HepG2 (cell line): ENCODE measurements at regions not wholly inside any gene's neighbourhood (a gene's known extent, or its start where the extent isn't known, plus 50 kb on each side); places are given as distances from the start of the nearest gene placed in this dataset.

Experiments
- BCL6 ChIP-seq: IDR thresholded peaks from 2 replicates; pipeline ENCODE4 v1.6.1; 2016; ENCODE audit warnings: missing genetic modification reagents, missing compliant biosample characterization
- BCLAF1 ChIP-seq: fragments of 450-650 bp; IDR thresholded peaks from 2 replicates; pipeline ENCODE4 v1.6.1; 2017; ENCODE audit warnings: mild to moderate bottlenecking
- GLMP ChIP-seq: sonication (generic); formaldehyde crosslinking; IDR thresholded peaks from 2 replicates; pipeline ENCODE4 v1.9.0; 2021; ENCODE audit warnings: missing genetic modification reagents, mild to moderate bottlenecking, borderline replicate concordance
- KMT2A ChIP-seq: sonication (generic); formaldehyde crosslinking; IDR thresholded peaks from 2 replicates; pipeline ENCODE4 v1.4.0; 2020; ENCODE audit warnings: missing genetic modification reagents
- NAIF1 ChIP-seq: sonication (generic); formaldehyde crosslinking; IDR thresholded peaks from 2 replicates; pipeline ENCODE4 v1.5.0; 2020; ENCODE audit warnings: mild to moderate bottlenecking, missing genetic modification reagents, borderline replicate concordance
- PHB2 ChIP-seq: fragments of 450-650 bp; IDR thresholded peaks from 2 replicates; pipeline ENCODE4 v1.6.1; 2018; ENCODE audit not compliant: partially characterized antibody
- PRDM10 ChIP-seq: sonication (generic); formaldehyde crosslinking; IDR thresholded peaks from 2 replicates; pipeline ENCODE4 v1.4.0; 2020; ENCODE audit warnings: low read depth, missing genetic modification reagents
- SNAPC2 ChIP-seq: sonication (generic); formaldehyde crosslinking; IDR thresholded peaks from 2 replicates; pipeline ENCODE4 v1.8.1; 2022; ENCODE audit warnings: mild to moderate bottlenecking, missing genetic modification reagents
- U2AF1 ChIP-seq: fragments of 200-400 bp; formaldehyde crosslinking; optimal IDR thresholded peaks from 2 replicates; pipeline ENCODE3; 2017; ENCODE audit warnings: mild to moderate bottlenecking, low read depth, low read length
- ZNF639 ChIP-seq: conservative IDR thresholded peaks from 2 replicates; pipeline ENCODE4 v1.6.1; 2018; ENCODE audit warnings: missing genetic modification reagents
- ZNF687 ChIP-seq: sonication (generic); formaldehyde crosslinking; IDR thresholded peaks from 2 replicates; pipeline ENCODE4 v1.5.1; 2020; ENCODE audit warnings: mild to moderate bottlenecking, missing genetic modification reagents, moderate library complexity
- ZNF710 ChIP-seq: sonication (generic); formaldehyde crosslinking; IDR thresholded peaks from 2 replicates; pipeline ENCODE4 v1.5.0; 2020; ENCODE audit warnings: mild to moderate bottlenecking, missing genetic modification reagents, borderline replicate concordance

GRCh38 chr15:53434174-53434678 lies 325.2 kb downstream of the WDR72 start (continued):
- TF ChIP-seq ZNF710 (CRISPR knock-in tag) (peak; percentile 68; the same call in 1 of the 2 replicates), NAIF1 (CRISPR knock-in tag) (no peak), SNAPC2 (CRISPR knock-in tag) (0 out of 2 replicates have a peak, but pooled peaks have one; percentile 46), ZNF639 (CRISPR knock-in tag) (no peak), PHB2 (no peak), BCL6 (CRISPR knock-in tag) (peak; percentile 91), U2AF1 (no peak), PRDM10 (CRISPR knock-in tag) (no peak), BCLAF1 (no peak), ZNF687 (CRISPR knock-in tag) (no peak), GLMP (CRISPR knock-in tag) (no peak), KMT2A (CRISPR knock-in tag) (no peak)
